D721Med (cell line): ENCODE measurements at regions not wholly inside any gene's neighbourhood (a gene's known extent, or its start where the extent isn't known, plus 50 kb on each side); places are given as distances from the start of the nearest gene placed in this dataset.
"Not testable (repeated sequence)": the region's sequence is repeated elsewhere in the genome, so short reads cannot be mapped to it uniquely, and the experiment has no call there.

ENCODE experiments used
- DNase-seq: peaks from one replicate; pipeline ENCODE4 v3.0.0; 2011; ENCODE audit warnings: low spot score; ENCODE audit not compliant: insufficient read length
- FAIRE-seq: peaks from 2 replicates; lab custom pipeline; 2011; peaks lifted over from hg19 to GRCh38; lab: Jason Lieb, UNC
- TF ChIP-seq, protein P1 (sequence below): IDR thresholded peaks from 2 replicates; pipeline ENCODE4 v1.5.1; 2012; ENCODE audit warnings: mild to moderate bottlenecking, control low read depth; ENCODE audit not compliant: insufficient read depth; ENCODE audit errors: missing control alignments

DNA sequence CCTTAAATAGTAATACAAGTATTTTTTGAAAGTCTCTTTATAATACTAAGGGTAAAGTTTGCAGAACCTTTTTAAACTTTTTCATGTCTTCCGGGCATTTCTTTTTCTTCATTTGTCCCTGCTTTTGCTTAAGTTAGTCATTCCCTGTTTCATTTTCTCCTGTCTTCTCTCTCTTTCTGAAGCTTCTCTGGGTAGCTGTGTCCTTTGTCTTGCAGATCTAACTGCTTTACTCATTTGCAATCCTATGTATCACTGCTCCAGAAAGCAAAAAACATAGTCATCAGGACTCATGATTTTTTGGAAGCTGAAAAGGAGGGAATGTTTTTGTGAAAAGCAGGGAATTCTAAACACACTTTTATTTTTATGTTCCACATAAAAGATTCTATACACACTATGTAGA is 301.7 kb downstream of the MRPS30 start:
- no peak for DNase-seq
- TF ChIP-seq, protein P1, sequence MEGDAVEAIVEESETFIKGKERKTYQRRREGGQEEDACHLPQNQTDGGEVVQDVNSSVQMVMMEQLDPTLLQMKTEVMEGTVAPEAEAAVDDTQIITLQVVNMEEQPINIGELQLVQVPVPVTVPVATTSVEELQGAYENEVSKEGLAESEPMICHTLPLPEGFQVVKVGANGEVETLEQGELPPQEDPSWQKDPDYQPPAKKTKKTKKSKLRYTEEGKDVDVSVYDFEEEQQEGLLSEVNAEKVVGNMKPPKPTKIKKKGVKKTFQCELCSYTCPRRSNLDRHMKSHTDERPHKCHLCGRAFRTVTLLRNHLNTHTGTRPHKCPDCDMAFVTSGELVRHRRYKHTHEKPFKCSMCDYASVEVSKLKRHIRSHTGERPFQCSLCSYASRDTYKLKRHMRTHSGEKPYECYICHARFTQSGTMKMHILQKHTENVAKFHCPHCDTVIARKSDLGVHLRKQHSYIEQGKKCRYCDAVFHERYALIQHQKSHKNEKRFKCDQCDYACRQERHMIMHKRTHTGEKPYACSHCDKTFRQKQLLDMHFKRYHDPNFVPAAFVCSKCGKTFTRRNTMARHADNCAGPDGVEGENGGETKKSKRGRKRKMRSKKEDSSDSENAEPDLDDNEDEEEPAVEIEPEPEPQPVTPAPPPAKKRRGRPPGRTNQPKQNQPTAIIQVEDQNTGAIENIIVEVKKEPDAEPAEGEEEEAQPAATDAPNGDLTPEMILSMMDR: no peak
- FAIRE-seq: no peak

DNA sequence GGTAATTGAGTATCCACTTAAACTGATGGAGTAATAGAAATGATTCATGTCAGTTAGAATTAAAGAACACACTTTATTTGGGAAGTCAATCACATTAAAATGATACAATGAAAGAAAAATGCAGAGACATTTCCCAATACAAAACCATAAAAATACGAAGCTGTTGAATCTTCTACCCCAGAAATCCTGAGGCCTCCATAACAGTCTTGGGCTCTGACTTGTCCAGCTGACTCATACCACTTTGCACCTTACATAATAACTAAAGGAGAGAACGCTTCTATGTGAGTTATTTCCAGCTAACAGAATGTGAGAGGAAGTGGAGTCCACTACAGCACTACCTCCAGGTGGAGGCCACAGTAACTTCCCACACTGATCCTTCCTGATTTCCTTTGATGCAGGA is 305.0 kb downstream of the MRPS30 start:
- TF ChIP-seq, protein P1: no peak
- FAIRE-seq (no peak), DNase-seq (no peak)

DNA sequence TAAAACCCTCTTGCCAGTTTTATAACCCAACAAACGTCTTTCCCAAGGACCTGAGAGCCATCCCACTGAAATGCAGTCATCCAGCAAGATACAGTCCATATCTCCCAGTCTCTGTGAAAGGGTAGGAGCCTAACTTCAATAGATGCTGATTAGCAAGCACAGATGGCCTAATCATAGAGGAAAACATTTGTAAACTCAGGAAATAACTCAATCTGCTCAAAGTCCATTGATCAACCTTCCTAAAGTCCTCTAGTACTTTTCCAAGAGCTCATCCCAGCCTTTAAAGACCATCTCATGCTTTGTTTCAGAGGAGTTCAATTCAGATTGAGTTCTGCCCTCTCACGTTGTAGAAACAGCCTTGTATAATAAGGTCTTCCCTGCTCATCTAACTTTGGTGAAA is 324.2 kb downstream of the MRPS30 start:
- no peak for FAIRE-seq

DNA sequence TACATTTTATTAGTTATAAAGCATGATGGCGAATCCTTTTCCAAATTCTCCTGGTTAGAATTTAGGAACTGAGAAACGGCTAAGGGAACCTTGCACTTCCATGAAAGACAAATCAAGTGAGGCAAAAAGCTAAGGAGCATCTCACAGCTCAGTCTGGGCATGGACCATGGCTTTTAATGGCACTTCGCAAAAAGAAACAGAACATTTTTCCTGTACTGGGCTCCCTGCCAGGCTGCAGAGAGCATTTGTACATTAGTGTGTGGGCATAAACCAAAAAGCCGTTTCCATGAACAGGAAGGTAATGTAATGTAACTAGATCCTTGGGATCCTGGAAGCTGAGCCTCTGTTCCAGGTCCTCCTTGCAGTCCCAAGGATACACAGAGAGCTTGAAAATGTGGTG is 354.2 kb downstream of the MRPS30 start:
- TF ChIP-seq, protein P1: no peak
- DNase-seq: no peak
- no peak for FAIRE-seq

More for the DNA sequence above, 324.2 kb downstream of the MRPS30 start:
- DNase-seq: no peak
- TF ChIP-seq, protein P1: no peak

DNA sequence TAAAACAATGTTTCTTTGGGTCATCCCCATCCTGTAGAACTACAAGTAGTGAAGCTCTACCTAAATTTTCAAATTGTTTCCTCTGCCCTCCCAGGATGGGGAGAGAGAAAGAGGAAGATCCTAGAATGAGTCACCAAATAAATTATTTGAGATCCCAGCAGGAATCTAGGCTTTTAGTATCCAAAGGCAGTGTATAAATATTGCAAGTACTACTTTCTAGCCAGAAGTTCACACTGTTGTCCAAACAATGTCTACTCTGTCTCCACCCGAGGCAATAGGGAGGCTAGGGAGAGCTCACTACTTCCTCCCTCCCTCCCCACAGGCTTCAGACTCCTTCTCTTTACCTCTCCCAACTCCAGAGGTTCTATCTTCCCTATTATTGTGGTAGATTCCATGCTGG is 362.8 kb downstream of the MRPS30 start:
- no peak for DNase-seq
- TF ChIP-seq, protein P1: no peak
- no peak for FAIRE-seq

DNA sequence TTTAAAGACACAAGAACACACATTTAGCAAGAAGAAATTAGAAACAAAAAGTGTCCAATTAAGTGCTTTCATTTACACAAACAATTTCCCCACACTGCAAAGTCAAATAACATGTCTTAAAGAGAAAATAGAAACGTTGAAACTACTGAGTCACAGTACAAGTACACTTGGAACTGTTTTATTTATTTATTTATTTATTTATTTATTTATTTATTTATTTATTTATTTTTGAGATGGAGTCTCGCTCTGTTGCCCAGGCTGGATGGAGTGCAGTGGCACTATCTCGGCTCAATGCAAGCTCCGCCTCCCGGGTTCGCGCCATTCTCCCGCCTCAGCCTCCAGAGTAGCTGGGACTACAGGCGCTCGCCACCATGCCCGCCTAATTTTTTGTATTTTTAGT is 363.9 kb downstream of the MRPS30 start:
- not testable (repeated sequence) for FAIRE-seq, DNase-seq

DNA sequence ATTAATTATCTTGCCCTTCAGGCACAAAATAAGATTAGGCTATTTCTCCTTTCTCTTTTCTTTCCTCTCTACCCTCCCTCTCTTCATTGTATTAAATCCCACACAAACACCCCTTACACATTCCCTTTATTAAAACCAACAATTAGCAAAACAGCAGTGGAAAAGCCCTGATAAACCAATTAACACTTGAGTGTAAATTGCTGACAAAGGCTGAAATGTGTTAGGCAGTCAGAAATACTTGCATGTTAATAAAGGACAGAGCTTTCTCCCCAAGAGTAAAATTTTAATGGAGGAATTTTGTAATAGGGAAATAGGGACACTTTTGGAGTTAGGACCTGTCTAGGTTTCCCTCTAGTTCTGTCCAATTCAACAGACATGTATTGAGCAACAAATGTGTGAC is 370.9 kb downstream of the MRPS30 start:
- FAIRE-seq (no peak), DNase-seq (no peak)
- TF ChIP-seq, protein P1: no peak

DNA sequence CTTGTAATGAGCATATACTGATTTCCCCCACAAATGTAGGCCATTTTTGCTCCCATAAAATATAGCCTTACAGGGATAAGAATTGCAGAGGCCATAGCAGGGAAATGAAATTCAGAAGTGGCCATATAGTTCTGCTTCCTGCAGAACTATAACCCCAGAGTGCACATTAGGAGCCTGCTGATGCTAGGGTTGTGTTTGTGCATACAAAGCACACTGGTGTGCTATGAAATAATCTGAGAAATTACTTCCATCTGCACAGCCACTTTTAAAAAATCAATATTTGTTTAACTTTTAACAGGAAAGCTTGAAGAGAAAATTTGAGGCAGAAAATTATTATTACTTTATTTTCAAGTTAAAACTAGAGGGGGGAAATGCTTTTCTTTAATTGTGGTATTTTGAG is 380.3 kb downstream of the MRPS30 start:
- TF ChIP-seq, protein P1: no peak
- FAIRE-seq (no peak), DNase-seq (no peak)
